Caco-2 (cell line): ENCODE measurements at regions not wholly inside any gene's neighbourhood (a gene's known extent, or its start where the extent isn't known, plus 50 kb on each side); places are given as distances from the start of the nearest gene placed in this dataset.

Experiments
- BruUV-seq: library from RNA; stranded (reverse); fragments of 400-500 nt; replicated peaks from 2 replicates; lab custom pipeline; 2021; lab: Mats Ljungman, UMichigan
- CTCF ChIA-PET: fragments of 300-600 bp; sonication (Branson Sonifier 250); formaldehyde crosslinking; loops from one replicate; lab custom pipeline; 2022; ENCODE audit warnings: antibody characterized with exemption; lab: Charles Lee
- POLR2A ChIA-PET: fragments of 300-600 bp; sonication (Branson Sonifier 250); formaldehyde crosslinking; loops from one replicate; lab custom pipeline; 2022; ENCODE audit warnings: antibody characterized with exemption; lab: Charles Lee
- DNase-seq, 2 experiments: peaks; one replicate each; pipeline versions ENCODE4 v3.0.0 to v3.0.0-alpha.2; 2020 to 2022
- H3K27me3 ChIP-seq: replicated peaks from 2 replicates; pipeline ENCODE4 v1.6.0; 2011; ENCODE audit warnings: low read length; ENCODE audit not compliant: control insufficient read depth, insufficient read depth
- H3K36me3 ChIP-seq: 2 replicates; pipeline ENCODE4 v1.5.1; 2011; ENCODE audit warnings: low read length; ENCODE audit not compliant: control insufficient read depth, insufficient read depth
- H3K4me1 ChIP-seq: fragments of 250-450 bp; sonication (Bioruptor Pico); 2 replicates; pipeline ENCODE4 v1.5.1; 2020; ENCODE audit warnings: mild to moderate bottlenecking
- H3K4me3 ChIP-seq: 2 replicates; pipeline ENCODE4 v1.5.1; 2011; ENCODE audit warnings: low read depth, mild to moderate bottlenecking, control low read depth, low read length
- H3K9me3 ChIP-seq: fragments of 250-450 bp; sonication (Bioruptor Pico); 2 replicates; pipeline ENCODE4 v1.5.1; 2020; ENCODE audit warnings: mild to moderate bottlenecking, moderate library complexity
- H3K27ac Mint-ChIP-seq: one replicate; pipeline ENCODE4 v1.8.0; 2022; ENCODE audit warnings: mixed read lengths; ENCODE audit not compliant: unreplicated experiment
- H3K27me3 Mint-ChIP-seq: one replicate; pipeline ENCODE4 v1.8.0; 2022; ENCODE audit warnings: mixed read lengths; ENCODE audit not compliant: insufficient read depth, unreplicated experiment
- H3K36me3 Mint-ChIP-seq: one replicate; pipeline ENCODE4 v1.8.0; 2022; ENCODE audit warnings: mild to moderate bottlenecking, mixed read lengths; ENCODE audit not compliant: insufficient read depth, unreplicated experiment
- H3K4me1 Mint-ChIP-seq: one replicate; pipeline ENCODE4 v1.8.0; 2022; ENCODE audit warnings: low read depth, mixed read lengths; ENCODE audit not compliant: unreplicated experiment
- H3K4me3 Mint-ChIP-seq: one replicate; pipeline ENCODE4 v1.8.0; 2022; ENCODE audit warnings: mild to moderate bottlenecking, moderate library complexity, mixed read lengths; ENCODE audit not compliant: unreplicated experiment
- H3K9me3 Mint-ChIP-seq: one replicate; pipeline ENCODE4 v1.8.0; 2022; ENCODE audit warnings: mixed read lengths; ENCODE audit not compliant: unreplicated experiment
- CTCF ChIP-seq, 2 experiments: fragments of 200-600 bp in 1 of 2; IDR thresholded peaks; 1 replicate in 1 of 2; 2 replicates in 1 of 2; pipeline versions ENCODE4 v1.5.1 to v1.8.0; 2011 to 2022; ENCODE audit warnings: antibody characterized with exemption in 1 of 2, control low read depth in 1 of 2, inconsistent platforms in 1 of 2, low read depth in 1 of 2, low read length in 1 of 2, mild to moderate bottlenecking in 1 of 2, moderate library complexity in 1 of 2; ENCODE audit not compliant: insufficient read depth in 1 of 2, severe bottlenecking in 1 of 2, unreplicated experiment in 1 of 2
- intact Hi-C: fragments of 100-400 bp; cut with micrococcal nuclease; formaldehyde crosslinking; loops from one replicate; pipeline ENCODE4 v1.10.0; 2022; ENCODE audit not compliant: unreplicated experiment

GRCh38 chr17:63126607-63127006 lies 160.6 kb downstream of the TANC2 start:
- no peak for DNase-seq
- H3K4me1 Mint-ChIP-seq = peaks cover 8% of the 10 kb centered on the region
- H3K9me3 ChIP-seq = no peaks in the 10 kb centered on the region
- no peak for TF ChIP-seq CTCF (IDR thresholded peaks at IDR 0.05; ENCODE audit: insufficient read depth in 1 of 2, low read depth in 1 of 2, low read length in 1 of 2, severe bottlenecking in 1 of 2, unreplicated experiment in 1 of 2)
- H3K27ac Mint-ChIP-seq = no peak overlapping the region
- CTCF ChIA-PET = no interaction called here
- peaks cover 5% of the 10 kb centered on the region for H3K27me3 Mint-ChIP-seq
- intact Hi-C loops = no loop called here
- no peaks in the 10 kb centered on the region for H3K36me3 Mint-ChIP-seq
- no TSS peak for BruUV-seq
- H3K4me1 ChIP-seq = no peaks in the 10 kb centered on the region
- no peaks in the 10 kb centered on the region for H3K27me3 ChIP-seq
- no peaks in the 10 kb centered on the region for H3K36me3 ChIP-seq
- H3K4me3 ChIP-seq = no peak overlapping the region
- no peak overlapping the region for H3K4me3 Mint-ChIP-seq
- POLR2A ChIA-PET = no interaction called here
- H3K9me3 Mint-ChIP-seq = no peaks in the 10 kb centered on the region

GRCh38 chr17:63132459-63132911 lies 166.4 kb downstream of the TANC2 start:
- Histone ChIP-seq H3K9me3 (no peaks in the 10 kb centered on the region), H3K36me3 (no peaks in the 10 kb centered on the region), H3K4me3 (no peak overlapping the region), H3K4me1 (no peaks in the 10 kb centered on the region), H3K27me3 (no peaks in the 10 kb centered on the region)
- Mint-ChIP-seq H3K4me1 (no peaks in the 10 kb centered on the region), H3K27me3 (no peaks in the 10 kb centered on the region), H3K36me3 (no peaks in the 10 kb centered on the region), H3K9me3 (no peaks in the 10 kb centered on the region), H3K4me3 (no peak overlapping the region), H3K27ac (no peak overlapping the region)
- TF ChIP-seq CTCF (IDR thresholded peaks at IDR 0.05; ENCODE audit: insufficient read depth in 1 of 2, low read depth in 1 of 2, low read length in 1 of 2, severe bottlenecking in 1 of 2, unreplicated experiment in 1 of 2) = no peak
- no peak for DNase-seq
- intact Hi-C loops = no loop called here
- BruUV-seq = no TSS peak
- ChIA-PET POLR2A (no interaction called here), CTCF (no interaction called here)

GRCh38 chr17:63133491-63133890 lies 167.5 kb downstream of the TANC2 start:
- Mint-ChIP-seq H3K36me3 (no peaks in the 10 kb centered on the region), H3K4me1 (no peaks in the 10 kb centered on the region), H3K4me3 (no peak overlapping the region), H3K27me3 (peaks cover under 1% of the 10 kb centered on the region), H3K9me3 (no peaks in the 10 kb centered on the region), H3K27ac (no peak overlapping the region)
- ChIA-PET CTCF (no interaction called here), POLR2A (no interaction called here)
- no peaks in the 10 kb centered on the region for H3K9me3 ChIP-seq
- DNase-seq = no peak
- intact Hi-C loops = no loop called here
- no peaks in the 10 kb centered on the region for H3K36me3 ChIP-seq
- BruUV-seq = no TSS peak
- no peak for TF ChIP-seq CTCF (IDR thresholded peaks at IDR 0.05; ENCODE audit: insufficient read depth in 1 of 2, low read depth in 1 of 2, low read length in 1 of 2, severe bottlenecking in 1 of 2, unreplicated experiment in 1 of 2)
- H3K4me1 ChIP-seq = no peaks in the 10 kb centered on the region
- no peaks in the 10 kb centered on the region for H3K27me3 ChIP-seq
- H3K4me3 ChIP-seq = no peak overlapping the region
